GM23338 (cell line): ENCODE measurements at regions not wholly inside any gene's neighbourhood (a gene's known extent, or its start where the extent isn't known, plus 50 kb on each side); places are given as distances from the start of the nearest gene placed in this dataset.

ENCODE experiments used
- ATAC-seq: fragments of 200-7000 bp; cut with Tn5 transposase; 3 replicates; pipeline ENCODE4 v1.9.1; 2020
- DNase-seq: peaks from one replicate; pipeline ENCODE4 v3.0.0-alpha.2; 2015; ENCODE audit warnings: low spot score
- H2AFZ ChIP-seq: fragments of 200-600 bp; sonication (generic); 2 replicates; pipeline ENCODE4 v1.8.0; 2016; ENCODE audit warnings: antibody characterized with exemption, mild to moderate bottlenecking, moderate library complexity
- H3F3A ChIP-seq: fragments of 200-600 bp; sonication (generic); replicated peaks from 2 replicates; pipeline ENCODE4 v1.8.0; 2017; ENCODE audit warnings: antibody characterized with exemption, mixed run types, low read depth
- H3K27ac ChIP-seq: fragments of 200-600 bp; sonication (generic); 2 replicates; pipeline ENCODE4 v1.6.1; 2016; ENCODE audit warnings: low read depth
- H3K27me3 ChIP-seq: fragments of 200-600 bp; sonication (generic); 2 replicates; pipeline ENCODE4 v1.8.0; 2016; ENCODE audit warnings: mild to moderate bottlenecking, mixed run types, moderate library complexity; ENCODE audit not compliant: insufficient read depth
- H3K36me3 ChIP-seq: fragments of 200-600 bp; sonication (generic); 2 replicates; pipeline ENCODE4 v1.8.0; 2016; ENCODE audit warnings: mild to moderate bottlenecking; ENCODE audit not compliant: insufficient read depth
- H3K4me1 ChIP-seq: fragments of 200-600 bp; sonication (generic); 2 replicates; pipeline ENCODE4 v1.8.0; 2016; ENCODE audit warnings: mild to moderate bottlenecking, moderate library complexity; ENCODE audit not compliant: insufficient read depth
- H3K4me2 ChIP-seq: fragments of 200-600 bp; sonication (generic); 2 replicates; pipeline ENCODE4 v1.7.1; 2017; ENCODE audit warnings: mixed run types
- H3K4me3 ChIP-seq: fragments of 200-600 bp; sonication (generic); 2 replicates; pipeline ENCODE4 v1.6.1; 2016; ENCODE audit warnings: mixed run types
- H3K79me2 ChIP-seq: fragments of 200-600 bp; sonication (generic); replicated peaks from 2 replicates; pipeline ENCODE4 v1.8.0; 2017; ENCODE audit warnings: mild to moderate bottlenecking; ENCODE audit not compliant: insufficient read depth
- H3K9me2 ChIP-seq: fragments of 200-600 bp; sonication (generic); 2 replicates; pipeline ENCODE4 v1.8.0; 2017; ENCODE audit not compliant: insufficient read depth
- H4K20me1 ChIP-seq: fragments of 200-600 bp; sonication (generic); replicated peaks from 2 replicates; pipeline ENCODE4 v1.8.0; 2017; ENCODE audit warnings: mild to moderate bottlenecking; ENCODE audit not compliant: insufficient read depth
- H3K27ac Mint-ChIP-seq: 2 replicates; pipeline ENCODE4 v1.8.0; 2020; ENCODE audit warnings: inconsistent platforms, mild to moderate bottlenecking, moderate library complexity, mixed read lengths
- H3K27me3 Mint-ChIP-seq: 3 replicates; pipeline ENCODE4 v1.8.0; 2022; ENCODE audit warnings: low read depth, mild to moderate bottlenecking, moderate library complexity, mixed read lengths, inconsistent platforms; ENCODE audit not compliant: insufficient read depth, poor library complexity
- H3K36me3 Mint-ChIP-seq: 3 replicates; pipeline ENCODE4 v1.8.0; 2021; ENCODE audit warnings: low read depth, mild to moderate bottlenecking, inconsistent platforms, moderate library complexity, mixed read lengths
- H3K4me1 Mint-ChIP-seq: 3 replicates; pipeline ENCODE4 v1.8.0; 2020; ENCODE audit warnings: mild to moderate bottlenecking, inconsistent platforms, mixed read lengths
- H3K4me3 Mint-ChIP-seq: 3 replicates; pipeline ENCODE4 v1.8.0; 2021; ENCODE audit warnings: moderate library complexity, mild to moderate bottlenecking, inconsistent platforms, mixed read lengths
- H3K9me3 Mint-ChIP-seq: 3 replicates; pipeline ENCODE4 v1.8.0; 2020; ENCODE audit warnings: moderate library complexity, mild to moderate bottlenecking, inconsistent platforms, mixed read lengths
- CREB1 ChIP-seq: fragments of 250-450 bp; sonication (Bioruptor Pico); IDR thresholded peaks from 2 replicates; pipeline ENCODE4 v1.5.0; 2020; ENCODE audit warnings: low read depth, mild to moderate bottlenecking, moderate library complexity
- EZH2 ChIP-seq: fragments of 200-600 bp; sonication (generic); IDR thresholded peaks from one replicate; pipeline ENCODE4 v1.8.0; 2017; ENCODE audit warnings: antibody characterized with exemption, mild to moderate bottlenecking, low read depth; ENCODE audit not compliant: unreplicated experiment
- EZH2phosphoT487 ChIP-seq: fragments of 200-600 bp; sonication (generic); IDR thresholded peaks from one replicate; pipeline ENCODE4 v1.8.1; 2018; ENCODE audit warnings: antibody characterized with exemption; ENCODE audit not compliant: unreplicated experiment
- REST ChIP-seq: IDR thresholded peaks from one replicate; pipeline ENCODE4 v1.6.1; 2018; ENCODE audit warnings: antibody characterized with exemption; ENCODE audit not compliant: unreplicated experiment
- STAT1 ChIP-seq: IDR thresholded peaks from one replicate; pipeline ENCODE4 v1.6.1; 2016; ENCODE audit warnings: antibody characterized with exemption; ENCODE audit not compliant: unreplicated experiment
- ZNF114 ChIP-seq: fragments of 250-450 bp; sonication (Bioruptor Pico); IDR thresholded peaks from 2 replicates; pipeline ENCODE4 v1.5.0; 2020; ENCODE audit warnings: mild to moderate bottlenecking, moderate library complexity
- TF ChIP-seq, protein P1 (sequence below): fragments of 250-450 bp; sonication (Bioruptor Pico); IDR thresholded peaks from 2 replicates; pipeline ENCODE4 v1.5.0; 2020; ENCODE audit warnings: mild to moderate bottlenecking, moderate library complexity

GRCh38 chr5:115458416-115458815 lies 86.2 kb downstream of the FEM1C start:
- ATAC-seq (no peak), DNase-seq (no peak)
- Histone ChIP-seq H3K36me3 (no peaks in the 10 kb centered on the region), H3K4me2 (no peak overlapping the region), H3K27me3 (no peaks in the 10 kb centered on the region), H3K4me1 (peaks cover 11% of the 10 kb centered on the region), H3K79me2 (no peaks in the 10 kb centered on the region), H3K4me3 (no peak overlapping the region), H3K9me2 (peaks cover 28% of the 10 kb centered on the region), H3F3A (no peaks in the 10 kb centered on the region), H2AFZ (peak overlapping the region; percentile 80), H4K20me1 (no peaks in the 10 kb centered on the region), H3K27ac (no peak overlapping the region)
- Mint-ChIP-seq H3K27me3 (peaks cover 2% of the 10 kb centered on the region), H3K27ac (no peak overlapping the region), H3K4me1 (no peaks in the 10 kb centered on the region; the same call in 1 of the 3 replicates), H3K9me3 (no peaks in the 10 kb centered on the region), H3K36me3 (no peaks in the 10 kb centered on the region), H3K4me3 (no peak overlapping the region)
- TF ChIP-seq CREB1 (no peak), EZH2phosphoT487 (no peak), REST (no peak), EZH2 (no peak), STAT1 (no peak), ZNF114 (no peak)
- TF ChIP-seq, protein P1, sequence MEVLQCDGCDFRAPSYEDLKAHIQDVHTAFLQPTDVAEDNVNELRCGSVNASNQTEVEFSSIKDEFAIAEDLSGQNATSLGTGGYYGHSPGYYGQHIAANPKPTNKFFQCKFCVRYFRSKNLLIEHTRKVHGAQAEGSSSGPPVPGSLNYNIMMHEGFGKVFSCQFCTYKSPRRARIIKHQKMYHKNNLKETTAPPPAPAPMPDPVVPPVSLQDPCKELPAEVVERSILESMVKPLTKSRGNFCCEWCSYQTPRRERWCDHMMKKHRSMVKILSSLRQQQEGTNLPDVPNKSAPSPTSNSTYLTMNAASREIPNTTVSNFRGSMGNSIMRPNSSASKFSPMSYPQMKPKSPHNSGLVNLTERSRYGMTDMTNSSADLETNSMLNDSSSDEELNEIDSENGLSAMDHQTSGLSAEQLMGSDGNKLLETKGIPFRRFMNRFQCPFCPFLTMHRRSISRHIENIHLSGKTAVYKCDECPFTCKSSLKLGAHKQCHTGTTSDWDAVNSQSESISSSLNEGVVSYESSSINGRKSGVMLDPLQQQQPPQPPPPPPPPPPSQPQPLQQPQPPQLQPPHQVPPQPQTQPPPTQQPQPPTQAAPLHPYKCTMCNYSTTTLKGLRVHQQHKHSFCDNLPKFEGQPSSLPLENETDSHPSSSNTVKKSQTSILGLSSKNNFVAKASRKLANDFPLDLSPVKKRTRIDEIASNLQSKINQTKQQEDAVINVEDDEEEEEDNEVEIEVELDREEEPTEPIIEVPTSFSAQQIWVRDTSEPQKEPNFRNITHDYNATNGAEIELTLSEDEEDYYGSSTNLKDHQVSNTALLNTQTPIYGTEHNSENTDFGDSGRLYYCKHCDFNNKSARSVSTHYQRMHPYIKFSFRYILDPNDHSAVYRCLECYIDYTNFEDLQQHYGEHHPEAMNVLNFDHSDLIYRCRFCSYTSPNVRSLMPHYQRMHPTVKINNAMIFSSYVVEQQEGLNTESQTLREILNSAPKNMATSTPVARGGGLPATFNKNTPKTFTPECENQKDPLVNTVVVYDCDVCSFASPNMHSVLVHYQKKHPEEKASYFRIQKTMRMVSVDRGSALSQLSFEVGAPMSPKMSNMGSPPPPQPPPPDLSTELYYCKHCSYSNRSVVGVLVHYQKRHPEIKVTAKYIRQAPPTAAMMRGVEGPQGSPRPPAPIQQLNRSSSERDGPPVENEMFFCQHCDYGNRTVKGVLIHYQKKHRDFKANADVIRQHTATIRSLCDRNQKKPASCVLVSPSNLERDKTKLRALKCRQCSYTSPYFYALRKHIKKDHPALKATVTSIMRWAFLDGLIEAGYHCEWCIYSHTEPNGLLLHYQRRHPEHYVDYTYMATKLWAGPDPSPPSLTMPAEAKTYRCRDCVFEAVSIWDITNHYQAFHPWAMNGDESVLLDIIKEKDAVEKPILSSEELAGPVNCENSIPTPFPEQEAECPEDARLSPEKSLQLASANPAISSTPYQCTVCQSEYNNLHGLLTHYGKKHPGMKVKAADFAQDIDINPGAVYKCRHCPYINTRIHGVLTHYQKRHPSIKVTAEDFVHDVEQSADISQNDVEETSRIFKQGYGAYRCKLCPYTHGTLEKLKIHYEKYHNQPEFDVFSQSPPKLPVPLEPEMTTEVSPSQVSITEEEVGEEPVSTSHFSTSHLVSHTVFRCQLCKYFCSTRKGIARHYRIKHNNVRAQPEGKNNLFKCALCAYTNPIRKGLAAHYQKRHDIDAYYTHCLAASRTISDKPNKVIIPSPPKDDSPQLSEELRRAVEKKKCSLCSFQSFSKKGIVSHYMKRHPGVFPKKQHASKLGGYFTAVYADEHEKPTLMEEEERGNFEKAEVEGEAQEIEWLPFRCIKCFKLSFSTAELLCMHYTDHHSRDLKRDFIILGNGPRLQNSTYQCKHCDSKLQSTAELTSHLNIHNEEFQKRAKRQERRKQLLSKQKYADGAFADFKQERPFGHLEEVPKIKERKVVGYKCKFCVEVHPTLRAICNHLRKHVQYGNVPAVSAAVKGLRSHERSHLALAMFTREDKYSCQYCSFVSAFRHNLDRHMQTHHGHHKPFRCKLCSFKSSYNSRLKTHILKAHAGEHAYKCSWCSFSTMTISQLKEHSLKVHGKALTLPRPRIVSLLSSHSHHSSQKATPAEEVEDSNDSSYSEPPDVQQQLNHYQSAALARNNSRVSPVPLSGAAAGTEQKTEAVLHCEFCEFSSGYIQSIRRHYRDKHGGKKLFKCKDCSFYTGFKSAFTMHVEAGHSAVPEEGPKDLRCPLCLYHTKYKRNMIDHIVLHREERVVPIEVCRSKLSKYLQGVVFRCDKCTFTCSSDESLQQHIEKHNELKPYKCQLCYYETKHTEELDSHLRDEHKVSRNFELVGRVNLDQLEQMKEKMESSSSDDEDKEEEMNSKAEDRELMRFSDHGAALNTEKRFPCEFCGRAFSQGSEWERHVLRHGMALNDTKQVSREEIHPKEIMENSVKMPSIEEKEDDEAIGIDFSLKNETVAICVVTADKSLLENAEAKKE (CRISPR knock-in tag): no peak
